MM.1S (cell line): ENCODE measurements at regions not wholly inside any gene's neighbourhood (a gene's known extent, or its start where the extent isn't known, plus 50 kb on each side); places are given as distances from the start of the nearest gene placed in this dataset.

Experiments
- DNase-seq: peaks from one replicate; pipeline ENCODE4 v3.0.0-alpha.2; 2015
- H2AFZ ChIP-seq: fragments of 300-600 bp; sonication (generic); 2 replicates; pipeline ENCODE4 v1.6.0; 2016; ENCODE audit warnings: antibody characterized with exemption, low read length
- H3F3A ChIP-seq: fragments of 300-600 bp; sonication (generic); 2 replicates; pipeline ENCODE4 v1.6.1; 2016; ENCODE audit warnings: mild to moderate bottlenecking, antibody characterized with exemption, low read length, moderate library complexity, mixed read lengths; ENCODE audit not compliant: insufficient read depth
- H3K27ac ChIP-seq: fragments of 300-600 bp; sonication (generic); 2 replicates; pipeline ENCODE4 v1.5.1; 2016; ENCODE audit warnings: mild to moderate bottlenecking, low read length
- H3K27me3 ChIP-seq: fragments of 300-600 bp; sonication (generic); replicated peaks from 2 replicates; pipeline ENCODE4 v1.6.0; 2016; ENCODE audit warnings: low read length; ENCODE audit not compliant: insufficient read depth
- H3K36me3 ChIP-seq: fragments of 300-600 bp; sonication (generic); replicated peaks from 2 replicates; pipeline ENCODE4 v1.6.1; 2016; ENCODE audit warnings: mild to moderate bottlenecking, low read length, mixed read lengths; ENCODE audit not compliant: insufficient read depth
- H3K4me1 ChIP-seq: fragments of 300-600 bp; sonication (generic); 2 replicates; pipeline ENCODE4 v1.6.1; 2016; ENCODE audit warnings: low read length, mixed read lengths
- H3K4me2 ChIP-seq: fragments of 300-600 bp; sonication (generic); 2 replicates; pipeline ENCODE4 v1.6.0; 2016; ENCODE audit warnings: low read depth, low read length
- H3K4me3 ChIP-seq: fragments of 300-600 bp; sonication (generic); 2 replicates; pipeline ENCODE4 v1.5.1; 2016; ENCODE audit warnings: low read length, mixed read lengths
- H3K79me2 ChIP-seq: fragments of 300-600 bp; sonication (generic); 2 replicates; pipeline ENCODE4 v1.6.1; 2016; ENCODE audit warnings: mixed run types, low read length, mixed read lengths
- H3K9ac ChIP-seq: fragments of 300-600 bp; sonication (generic); 2 replicates; pipeline ENCODE4 v1.6.1; 2016; ENCODE audit warnings: low read length, mixed read lengths
- H3K9me2 ChIP-seq: fragments of 300-600 bp; sonication (generic); replicated peaks from 2 replicates; pipeline ENCODE4 v1.6.1; 2016; ENCODE audit warnings: mild to moderate bottlenecking, low read length, mixed read lengths; ENCODE audit not compliant: insufficient read depth
- H3K9me3 ChIP-seq: fragments of 300-600 bp; sonication (generic); replicated peaks from 2 replicates; pipeline ENCODE4 v1.6.1; 2016; ENCODE audit warnings: mild to moderate bottlenecking, low read length, mixed read lengths; ENCODE audit not compliant: insufficient read depth
- H4K20me1 ChIP-seq: fragments of 300-600 bp; sonication (generic); 2 replicates; pipeline ENCODE4 v1.6.1; 2016; ENCODE audit warnings: mild to moderate bottlenecking, low read length, moderate library complexity, mixed read lengths; ENCODE audit not compliant: insufficient read depth
- EZH2 ChIP-seq: fragments of 300-600 bp; sonication (generic); optimal IDR thresholded peaks from 2 replicates; pipeline ENCODE3; 2017; ENCODE audit warnings: low read depth, mild to moderate bottlenecking, antibody characterized with exemption, low read length, mixed read lengths
- EZH2phosphoT487 ChIP-seq: fragments of 300-600 bp; sonication (generic); IDR thresholded peaks from 2 replicates; pipeline ENCODE4 v1.6.1; 2018; ENCODE audit warnings: antibody characterized with exemption, low read length
- TF ChIP-seq, protein P1 (sequence below): fragments of 300-600 bp; sonication (generic); IDR thresholded peaks from 2 replicates; pipeline ENCODE4 v1.5.1; 2016; ENCODE audit warnings: antibody characterized with exemption, low read length, mixed read lengths

DNA sequence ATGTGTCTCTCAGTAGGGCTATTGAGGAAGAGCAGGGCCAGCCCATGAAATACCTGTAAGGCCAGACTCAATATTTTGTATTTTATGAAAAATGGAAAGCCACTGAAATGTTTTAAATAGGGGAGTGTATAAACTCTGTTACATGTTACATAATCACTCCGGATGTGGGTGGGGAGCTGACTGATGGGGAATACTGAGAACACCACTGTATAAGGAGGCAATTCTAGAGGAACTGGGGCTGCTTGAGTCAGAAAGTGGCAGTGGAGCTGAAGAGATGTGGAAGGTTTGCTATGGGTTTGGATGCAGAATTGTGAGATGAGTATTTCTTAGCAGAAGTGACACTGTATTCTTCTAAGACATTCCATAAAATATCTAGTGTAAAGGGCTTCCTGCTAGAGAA is 647.8 kb upstream of the LCORL start:
- Histone ChIP-seq H3K27ac (no peak overlapping the region), H3K27me3 (no peaks in the 10 kb centered on the region), H2AFZ (no peak overlapping the region), H3F3A (no peaks in the 10 kb centered on the region), H3K4me2 (no peak overlapping the region), H3K79me2 (no peaks in the 10 kb centered on the region), H4K20me1 (no peaks in the 10 kb centered on the region), H3K9me2 (no peaks in the 10 kb centered on the region), H3K4me3 (no peak overlapping the region), H3K36me3 (no peaks in the 10 kb centered on the region), H3K4me1 (no peaks in the 10 kb centered on the region), H3K9me3 (no peaks in the 10 kb centered on the region), H3K9ac (no peak overlapping the region)
- no peak for TF ChIP-seq EZH2phosphoT487
- DNase-seq, result no peak

DNA sequence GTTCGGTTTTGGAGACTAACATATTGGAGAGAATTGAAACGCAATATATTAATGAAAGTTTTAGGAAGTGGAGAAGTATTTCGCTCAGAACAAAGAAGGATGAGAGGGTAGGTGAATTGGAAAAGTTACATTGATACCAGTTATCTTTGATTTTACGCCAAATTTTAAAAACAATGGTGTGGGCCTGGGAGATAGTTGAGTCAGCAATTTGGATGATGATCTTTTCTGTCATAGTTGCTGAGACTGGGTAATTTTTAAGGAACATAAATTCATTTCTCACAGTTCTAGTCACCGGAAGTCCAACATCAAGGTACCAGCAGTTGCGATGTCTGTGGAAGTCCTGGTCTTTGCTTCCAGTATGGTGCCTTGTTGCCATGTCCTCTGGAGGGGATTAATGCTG is 644.8 kb upstream of the LCORL start:
- Histone ChIP-seq H3K9me2 (no peaks in the 10 kb centered on the region), H4K20me1 (no peaks in the 10 kb centered on the region), H3K36me3 (no peaks in the 10 kb centered on the region), H3F3A (no peaks in the 10 kb centered on the region), H3K27me3 (no peaks in the 10 kb centered on the region), H3K4me1 (no peaks in the 10 kb centered on the region), H3K4me3 (no peak overlapping the region), H3K79me2 (no peaks in the 10 kb centered on the region), H2AFZ (no peak overlapping the region), H3K27ac (no peak overlapping the region), H3K9ac (no peak overlapping the region), H3K4me2 (no peak overlapping the region), H3K9me3 (no peaks in the 10 kb centered on the region)
- TF ChIP-seq EZH2phosphoT487 (no peak), EZH2 (no peak)
- TF ChIP-seq, protein P1, sequence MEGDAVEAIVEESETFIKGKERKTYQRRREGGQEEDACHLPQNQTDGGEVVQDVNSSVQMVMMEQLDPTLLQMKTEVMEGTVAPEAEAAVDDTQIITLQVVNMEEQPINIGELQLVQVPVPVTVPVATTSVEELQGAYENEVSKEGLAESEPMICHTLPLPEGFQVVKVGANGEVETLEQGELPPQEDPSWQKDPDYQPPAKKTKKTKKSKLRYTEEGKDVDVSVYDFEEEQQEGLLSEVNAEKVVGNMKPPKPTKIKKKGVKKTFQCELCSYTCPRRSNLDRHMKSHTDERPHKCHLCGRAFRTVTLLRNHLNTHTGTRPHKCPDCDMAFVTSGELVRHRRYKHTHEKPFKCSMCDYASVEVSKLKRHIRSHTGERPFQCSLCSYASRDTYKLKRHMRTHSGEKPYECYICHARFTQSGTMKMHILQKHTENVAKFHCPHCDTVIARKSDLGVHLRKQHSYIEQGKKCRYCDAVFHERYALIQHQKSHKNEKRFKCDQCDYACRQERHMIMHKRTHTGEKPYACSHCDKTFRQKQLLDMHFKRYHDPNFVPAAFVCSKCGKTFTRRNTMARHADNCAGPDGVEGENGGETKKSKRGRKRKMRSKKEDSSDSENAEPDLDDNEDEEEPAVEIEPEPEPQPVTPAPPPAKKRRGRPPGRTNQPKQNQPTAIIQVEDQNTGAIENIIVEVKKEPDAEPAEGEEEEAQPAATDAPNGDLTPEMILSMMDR, result no peak
- DNase-seq, result no peak

DNA sequence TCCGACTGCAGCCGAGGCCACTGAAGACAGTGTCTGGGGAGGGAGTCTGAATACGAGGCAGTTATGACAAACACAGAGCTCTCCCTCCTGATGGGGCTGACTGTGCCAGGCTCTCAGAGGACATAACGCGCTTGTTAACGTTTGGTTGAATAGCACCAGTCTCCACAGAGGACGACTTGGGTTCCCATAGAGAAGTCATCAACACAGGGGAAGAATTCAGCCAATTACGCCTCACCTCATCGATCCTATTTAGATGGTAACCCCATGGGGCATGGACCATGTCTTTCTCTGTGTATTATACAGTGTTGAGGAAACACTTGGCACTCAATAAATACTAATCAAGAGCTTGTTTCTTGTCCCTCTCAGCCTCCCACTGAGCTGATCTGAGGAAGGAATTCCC is 642.6 kb upstream of the LCORL start:
- H3K9me2 ChIP-seq, result no peaks in the 10 kb centered on the region
- no peak overlapping the region for H3K27ac ChIP-seq
- H3K9me3 ChIP-seq, result no peaks in the 10 kb centered on the region
- no peaks in the 10 kb centered on the region for H4K20me1 ChIP-seq
- no peaks in the 10 kb centered on the region for H3K36me3 ChIP-seq
- no peak overlapping the region for H2AFZ ChIP-seq
- H3K79me2 ChIP-seq, result no peaks in the 10 kb centered on the region
- DNase-seq, result no peak
- no peaks in the 10 kb centered on the region for H3K27me3 ChIP-seq
- no peaks in the 10 kb centered on the region for H3F3A ChIP-seq
- no peak overlapping the region for H3K4me2 ChIP-seq
- no peaks in the 10 kb centered on the region for H3K4me1 ChIP-seq
- no peak overlapping the region for H3K9ac ChIP-seq
- H3K4me3 ChIP-seq, result no peak overlapping the region
- TF ChIP-seq, protein P1, result no peak
- TF ChIP-seq EZH2phosphoT487 (no peak), EZH2 (no peak)

DNA sequence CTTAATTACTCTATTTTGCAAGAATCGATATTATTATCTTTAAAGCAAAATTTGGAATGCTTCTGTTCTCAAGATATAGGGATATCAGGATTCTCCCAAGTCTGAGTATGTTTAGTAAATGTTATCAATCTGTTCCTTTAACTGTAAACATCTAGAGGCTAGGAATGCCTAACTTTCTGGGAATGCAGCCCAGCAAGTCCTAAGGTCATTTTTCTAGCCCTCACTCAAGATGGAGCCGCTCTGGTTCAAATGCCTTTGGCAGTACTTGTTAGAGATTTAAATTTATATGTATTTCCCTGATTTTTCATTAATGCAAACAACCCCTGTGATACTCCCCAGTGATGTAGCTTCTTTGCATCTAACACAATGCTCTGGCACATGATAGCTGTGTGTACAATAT is 623.8 kb upstream of the LCORL start:
- H3K9me2 ChIP-seq, result no peaks in the 10 kb centered on the region

More for the DNA sequence above, 623.8 kb upstream of the LCORL start:
- H3K4me3 ChIP-seq, result no peak overlapping the region
- H4K20me1 ChIP-seq, result no peaks in the 10 kb centered on the region
- no peaks in the 10 kb centered on the region for H3K79me2 ChIP-seq
- no peak overlapping the region for H3K27ac ChIP-seq
- DNase-seq, result no peak
- H3K36me3 ChIP-seq, result no peaks in the 10 kb centered on the region
- TF ChIP-seq EZH2phosphoT487 (no peak), EZH2 (no peak)
- TF ChIP-seq, protein P1, result no peak
- H3K9me3 ChIP-seq, result no peaks in the 10 kb centered on the region
- H3F3A ChIP-seq, result no peaks in the 10 kb centered on the region
- no peak overlapping the region for H3K9ac ChIP-seq
- no peak overlapping the region for H3K4me2 ChIP-seq
- no peaks in the 10 kb centered on the region for H3K4me1 ChIP-seq
- H2AFZ ChIP-seq, result no peak overlapping the region
- H3K27me3 ChIP-seq, result no peaks in the 10 kb centered on the region
